Sciatic nerve (tissue), 2 donors: ENCODE measurements at regions not wholly inside any gene's neighbourhood (a gene's known extent, or its start where the extent isn't known, plus 50 kb on each side); places are given as distances from the start of the nearest gene placed in this dataset.

Experiments used
- ATAC-seq: fragments of 200-7000 bp; cut with Tn5 transposase; one replicate; pipeline ENCODE4 v1.9.1; 2020; ENCODE audit warnings: mild to moderate bottlenecking, moderate library complexity
- DNase-seq: peaks from one replicate; pipeline ENCODE4 v3.0.0-alpha.2; 2020; ENCODE audit warnings: low spot score
- intact Hi-C: fragments of 100-400 bp; cut with DNase I; formaldehyde crosslinking; loops from one replicate; pipeline ENCODE4 v1.14.2; 2022
- donor health status: DM: no; HTN: no; CAD: no.
- donor health status: DM: no; HTN: no; CAD: no.

DNA sequence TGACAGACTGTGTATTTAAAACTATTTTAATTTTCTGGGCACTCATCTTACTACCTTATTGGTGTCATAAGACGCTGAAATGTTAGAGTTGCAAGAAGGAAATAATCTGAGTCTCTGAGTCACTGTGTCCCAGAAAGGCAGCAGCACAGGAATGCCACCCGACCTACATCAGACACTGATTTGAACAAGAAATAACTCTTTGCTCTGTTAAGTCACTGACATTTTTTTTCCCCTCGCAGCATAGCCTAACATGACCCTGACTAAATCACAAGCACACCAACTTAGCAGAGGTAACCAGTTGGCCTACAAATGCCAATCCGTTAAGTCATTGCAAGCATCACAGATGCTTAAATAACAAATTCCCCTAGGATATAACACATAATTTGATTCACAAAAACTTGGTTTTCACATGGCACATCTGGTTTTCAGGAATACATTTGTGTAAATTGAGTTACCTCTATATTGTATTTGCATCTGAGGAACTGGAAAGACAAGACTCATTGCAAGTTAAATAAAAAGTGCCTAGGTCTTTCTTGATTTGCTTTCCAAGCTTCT is 349.1 kb downstream of the SEC16B start:
- DNase-seq (no peak), ATAC-seq (no peak)
- intact Hi-C loops: no loop called here

DNA sequence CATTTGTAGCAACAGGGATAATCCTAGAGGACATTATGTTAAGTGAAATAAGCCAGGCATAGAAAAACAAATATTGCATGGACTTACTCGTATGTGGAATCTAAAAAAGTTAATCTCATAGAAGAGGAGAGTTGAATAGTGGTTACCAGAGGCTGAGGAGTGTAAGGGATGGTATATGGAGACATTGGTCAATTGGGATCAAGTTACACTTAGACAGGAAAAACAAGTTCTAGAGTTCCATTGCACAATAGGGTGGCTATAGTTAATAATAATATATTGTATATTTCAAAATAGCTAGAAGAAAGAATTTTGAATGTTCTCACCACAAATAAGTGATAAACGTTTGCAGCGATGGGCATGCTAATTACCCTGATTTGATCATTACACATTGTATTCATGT is 354.6 kb downstream of the SEC16B start:
- ATAC-seq (no peak), DNase-seq (no peak)
- intact Hi-C loops: no loop called here

DNA sequence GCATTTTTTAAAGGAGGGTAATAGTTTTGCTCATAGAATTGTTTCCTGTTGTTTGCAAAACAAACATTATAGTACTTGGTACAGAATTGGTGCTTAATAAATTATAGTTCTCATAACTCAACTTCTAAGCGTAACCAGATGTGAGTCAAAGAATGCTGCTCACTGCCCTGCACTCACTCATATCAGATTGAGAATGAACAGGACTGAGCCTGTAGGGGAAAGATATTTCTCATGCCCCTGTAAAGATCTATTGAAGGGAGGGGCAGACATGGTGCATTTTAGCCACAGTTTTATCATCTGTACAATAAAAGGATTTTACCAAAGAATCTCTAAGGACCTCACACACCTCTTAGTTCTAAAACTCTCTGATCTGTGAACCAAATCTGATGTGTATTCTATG is 358.5 kb downstream of the SEC16B start:
- intact Hi-C loops: no loop called here
- no peak for ATAC-seq

DNA sequence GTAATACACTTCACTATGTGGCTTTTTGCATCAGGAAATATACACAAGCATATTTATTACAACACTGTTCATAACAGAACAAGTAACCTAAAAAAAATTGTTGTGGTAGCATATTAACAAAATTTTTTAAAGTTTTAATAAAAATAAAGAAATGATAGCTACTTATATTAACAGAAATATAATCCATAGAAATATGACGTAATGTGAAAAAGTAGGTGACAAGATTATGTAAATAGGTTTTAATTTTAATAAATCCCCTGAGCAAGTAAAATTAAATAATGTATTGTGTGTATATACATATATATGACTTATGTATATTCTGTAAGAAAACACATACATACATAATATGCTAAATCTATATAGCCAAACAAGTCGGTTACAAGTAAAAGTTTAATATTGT is 359.9 kb downstream of the SEC16B start:
- intact Hi-C loops: no loop called here
- ATAC-seq: no peak
- no peak for DNase-seq

More for the DNA sequence above, 358.5 kb downstream of the SEC16B start:
- no peak for DNase-seq

DNA sequence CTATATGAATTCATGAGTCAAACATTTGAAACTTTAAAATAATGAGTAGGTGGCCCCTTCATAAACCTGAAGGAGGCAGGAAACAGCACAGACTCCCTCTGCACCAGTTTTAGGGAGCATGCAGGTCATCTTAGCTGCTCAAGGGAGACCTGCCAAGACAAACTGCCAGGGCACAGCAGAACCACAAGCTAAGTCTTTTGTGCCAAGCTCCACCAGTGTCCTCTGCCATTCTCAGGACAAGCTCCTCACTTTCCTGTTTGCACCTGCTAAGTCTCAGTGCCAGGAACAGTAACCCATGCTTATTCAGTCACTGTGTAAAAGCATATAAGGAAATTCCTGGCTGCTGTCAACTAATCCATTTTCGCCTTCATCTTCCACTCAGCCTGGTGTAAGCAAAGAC is 368.9 kb downstream of the SEC16B start:
- intact Hi-C loops: no loop called here

DNA sequence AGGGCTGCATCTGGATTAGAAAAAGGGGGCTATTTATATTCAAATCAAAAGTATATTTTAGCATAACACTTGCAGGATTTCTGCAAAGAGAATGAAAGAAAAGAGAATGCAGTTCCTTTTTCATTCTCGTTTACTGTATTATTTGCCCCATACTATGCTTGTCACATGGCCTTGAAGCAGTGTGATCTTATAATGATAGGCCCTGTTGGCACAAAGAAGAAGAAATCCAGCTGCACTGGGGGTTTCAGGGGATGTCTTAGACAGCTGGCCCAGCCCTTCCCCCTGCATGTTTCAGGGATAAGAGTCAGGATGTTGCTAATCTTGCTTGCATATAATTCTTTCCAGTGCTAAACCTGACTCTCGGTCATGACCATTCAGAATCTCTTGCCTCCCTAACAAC is 369.5 kb downstream of the SEC16B start:
- DNase-seq (no peak), ATAC-seq (no peak)
- intact Hi-C loops: no loop called here

More for the DNA sequence above, 368.9 kb downstream of the SEC16B start:
- no peak for DNase-seq
- no peak for ATAC-seq

DNA sequence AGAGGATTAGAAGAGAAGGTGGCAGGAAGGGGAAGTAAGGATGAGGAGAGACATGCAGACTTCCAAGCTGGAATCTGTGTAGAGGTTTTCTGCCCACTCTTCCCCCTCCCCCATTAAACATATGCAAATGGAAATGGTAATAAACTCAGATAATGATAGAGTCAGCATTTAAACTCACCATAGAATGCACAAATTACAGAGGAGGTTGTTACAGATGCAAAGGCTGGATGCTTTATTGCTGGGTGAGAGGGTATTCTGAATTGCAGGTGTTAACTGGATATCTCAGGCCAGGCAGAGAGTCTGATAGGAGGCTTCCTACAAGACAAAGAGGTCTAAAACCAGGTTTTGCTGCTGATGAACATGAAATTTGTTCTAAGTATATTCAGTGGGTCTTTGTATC is 372.5 kb downstream of the SEC16B start:
- intact Hi-C loops: no loop called here
- ATAC-seq (no peak), DNase-seq (no peak)

DNA sequence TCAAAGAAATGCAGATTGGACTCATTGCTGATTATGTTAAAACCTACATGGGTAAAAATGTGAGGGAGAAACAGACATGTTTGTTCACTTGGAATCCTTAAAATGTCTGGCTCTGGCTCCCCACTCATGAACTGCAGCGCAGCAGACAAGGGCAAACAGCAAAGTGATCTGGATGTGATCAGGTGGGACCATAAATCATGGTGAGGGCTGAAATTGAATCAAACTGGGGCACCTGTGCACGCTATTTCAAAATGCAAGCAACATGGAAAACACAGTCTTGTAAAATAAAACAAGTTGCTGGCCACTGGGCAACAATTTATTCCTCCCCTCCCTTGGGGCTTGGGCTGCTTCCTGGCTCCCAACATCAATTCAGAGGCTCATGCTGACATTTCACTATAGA is 373.4 kb downstream of the SEC16B start:
- intact Hi-C loops: no loop called here
- ATAC-seq (no peak), DNase-seq (no peak)

DNA sequence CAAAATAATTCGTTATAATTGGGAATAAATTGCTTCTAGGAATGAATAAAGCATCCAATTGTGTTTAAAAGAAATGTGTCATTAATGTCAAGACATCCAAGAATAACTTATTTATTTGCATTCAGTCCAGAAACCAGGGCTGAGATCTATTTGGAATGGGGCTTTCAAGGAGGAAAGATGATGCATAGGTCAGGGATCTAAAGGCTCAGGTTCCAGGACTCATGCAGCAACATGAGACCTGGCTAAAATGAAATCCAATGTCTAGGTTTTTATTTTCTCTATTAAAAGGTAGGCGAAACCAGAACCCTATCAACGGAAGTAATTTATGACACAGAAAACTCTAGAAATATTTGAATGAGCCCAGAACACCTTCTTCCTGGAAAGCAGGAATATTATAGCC is 376.8 kb downstream of the SEC16B start:
- DNase-seq: no peak
- no peak for ATAC-seq
- intact Hi-C loops: no loop called here

DNA sequence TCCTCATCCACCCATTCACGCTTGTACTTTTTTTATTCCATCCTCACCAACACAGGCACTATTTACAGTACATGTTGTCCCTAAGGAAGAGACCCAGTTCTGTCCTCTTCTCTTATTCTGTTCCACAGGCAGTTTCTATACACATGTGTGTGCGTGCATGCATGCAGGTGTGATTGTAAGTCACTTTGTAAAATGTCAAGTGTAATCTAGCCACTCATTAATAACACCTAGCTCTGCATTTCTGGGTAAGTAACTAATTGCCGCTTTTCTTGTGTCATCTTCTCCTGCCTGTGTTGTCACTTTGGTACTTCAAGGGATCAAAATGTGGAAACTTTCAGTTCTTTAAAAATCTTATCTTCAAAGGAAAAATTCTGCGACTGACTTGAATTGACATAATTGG is 377.2 kb downstream of the SEC16B start:
- DNase-seq (no peak), ATAC-seq (no peak)
- intact Hi-C loops: no loop called here

DNA sequence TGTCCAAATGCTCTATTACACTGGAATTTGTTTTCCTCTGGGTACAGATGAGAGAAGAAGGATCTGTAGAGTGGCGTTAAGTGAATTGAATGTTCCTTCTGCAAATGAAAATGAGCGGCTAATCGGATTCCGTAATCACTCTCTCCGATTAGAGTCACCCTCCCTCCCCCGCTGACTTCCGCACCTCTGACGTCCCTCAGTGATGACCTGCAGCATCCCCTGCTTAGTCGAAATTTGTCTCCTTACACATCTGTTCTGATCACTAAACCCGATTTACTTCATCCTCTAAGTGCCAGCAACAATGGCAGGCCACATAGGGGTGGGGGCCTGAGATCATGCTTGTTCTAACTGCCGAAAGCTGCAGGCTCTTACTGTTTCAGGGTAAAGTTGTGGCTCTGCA is 378.7 kb downstream of the SEC16B start:
- DNase-seq (no peak), ATAC-seq (no peak)
- intact Hi-C loops: no loop called here

DNA sequence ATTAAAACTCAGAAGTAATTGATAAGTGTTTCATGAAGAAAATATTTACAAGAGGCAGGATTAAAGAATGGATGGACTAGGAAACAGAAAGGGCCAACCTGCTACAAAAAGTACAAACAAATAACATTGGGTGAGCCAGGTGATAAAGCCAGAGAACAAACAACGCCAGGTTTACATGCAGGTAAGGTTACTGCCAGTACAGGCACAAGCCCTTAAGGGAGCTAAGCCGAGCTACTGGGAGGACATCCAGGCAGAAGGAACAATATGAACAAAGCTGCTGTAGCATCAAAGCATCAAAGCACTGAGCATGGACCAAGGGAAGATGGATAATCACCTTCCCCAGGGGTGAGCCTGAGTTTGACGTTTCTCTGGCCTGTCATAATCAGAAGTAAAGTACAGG is 380.7 kb downstream of the SEC16B start:
- intact Hi-C loops: no loop called here
- no peak for DNase-seq

DNA sequence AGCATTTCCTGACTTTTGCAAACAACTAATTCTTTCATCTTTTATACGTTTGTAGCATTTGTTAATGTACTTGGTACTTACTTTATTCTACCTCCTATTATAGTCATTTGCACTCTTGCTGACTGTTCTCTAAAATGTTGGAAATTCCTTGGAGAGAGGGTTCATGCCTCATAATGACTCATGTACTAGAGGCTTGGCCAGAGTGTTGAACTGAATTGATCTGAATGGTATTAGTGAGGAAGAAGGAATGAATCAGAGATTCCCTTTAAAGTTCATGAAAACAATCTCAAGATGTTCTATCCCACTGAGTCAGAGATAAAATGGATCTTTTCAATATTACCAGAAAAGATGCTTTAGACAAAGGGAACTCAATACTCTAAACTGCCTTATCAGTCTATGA is 383.4 kb downstream of the SEC16B start:
- ATAC-seq: peak; percentile 83
- intact Hi-C loops: no loop called here
- DNase-seq: no peak

More for the DNA sequence above, 380.7 kb downstream of the SEC16B start:
- no peak for ATAC-seq

DNA sequence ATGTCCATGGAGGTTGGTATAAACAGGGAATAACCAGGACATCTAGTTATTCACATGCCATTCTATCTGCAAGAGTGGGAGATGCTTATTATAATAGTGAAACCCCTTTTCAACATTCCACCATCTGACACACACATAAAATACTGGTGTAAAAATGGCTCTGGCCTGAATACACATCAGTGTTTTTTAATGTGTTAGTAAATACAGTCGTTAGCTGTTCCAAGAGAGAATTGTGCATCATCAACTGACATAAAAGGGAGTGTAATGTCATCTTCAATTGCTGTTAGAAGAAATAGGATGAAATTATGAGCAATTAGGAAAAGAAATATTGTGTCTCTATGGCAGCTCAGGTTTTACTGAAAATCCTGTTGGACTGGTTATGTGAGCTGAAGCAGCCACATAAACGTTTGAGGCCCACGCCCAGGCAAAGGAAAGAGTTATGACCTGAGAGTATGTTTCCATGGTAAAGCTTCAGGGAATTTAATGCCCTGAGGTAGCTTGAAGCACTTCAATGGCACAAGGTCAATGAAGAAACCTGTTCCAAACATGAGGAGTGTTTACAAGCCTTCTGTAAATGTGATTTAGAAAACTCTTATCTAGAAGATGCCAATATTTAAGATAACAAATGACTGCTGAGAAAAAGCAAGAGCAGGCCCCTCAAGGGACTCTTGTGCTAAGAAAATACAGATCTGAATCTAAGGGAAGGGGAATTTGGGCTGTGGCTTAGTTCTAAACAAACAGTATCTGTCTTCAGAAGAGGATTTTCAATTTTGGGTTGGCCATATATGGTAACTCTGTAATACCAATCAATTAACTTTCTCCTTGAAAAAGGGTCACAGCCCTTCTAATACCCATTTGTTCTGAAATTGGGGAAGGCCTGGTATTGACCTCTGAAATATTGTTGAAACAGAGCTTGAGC is 384.3 kb downstream of the SEC16B start:
- ATAC-seq (no peak), DNase-seq (no peak)
- intact Hi-C loops: no loop called here

DNA sequence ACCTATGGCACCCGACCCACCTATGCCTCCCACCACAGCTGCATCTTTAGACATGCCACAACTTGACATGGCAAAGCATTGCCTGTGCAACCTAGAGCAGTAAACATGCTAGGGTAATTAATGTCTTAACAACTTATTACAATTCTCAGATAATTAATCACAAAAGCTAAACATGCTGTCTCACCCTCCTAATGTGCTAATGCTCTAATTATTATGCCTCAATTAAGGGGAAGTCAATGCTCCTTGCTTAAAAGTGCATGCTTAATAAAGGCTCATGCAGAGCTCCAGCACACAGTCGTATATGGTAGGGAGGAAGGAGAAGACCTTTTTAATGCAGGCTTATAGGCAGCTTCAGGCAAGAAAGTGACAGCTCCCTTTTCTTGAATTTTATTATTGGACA is 396.0 kb downstream of the SEC16B start:
- intact Hi-C loops: no loop called here
- no peak for ATAC-seq

DNA sequence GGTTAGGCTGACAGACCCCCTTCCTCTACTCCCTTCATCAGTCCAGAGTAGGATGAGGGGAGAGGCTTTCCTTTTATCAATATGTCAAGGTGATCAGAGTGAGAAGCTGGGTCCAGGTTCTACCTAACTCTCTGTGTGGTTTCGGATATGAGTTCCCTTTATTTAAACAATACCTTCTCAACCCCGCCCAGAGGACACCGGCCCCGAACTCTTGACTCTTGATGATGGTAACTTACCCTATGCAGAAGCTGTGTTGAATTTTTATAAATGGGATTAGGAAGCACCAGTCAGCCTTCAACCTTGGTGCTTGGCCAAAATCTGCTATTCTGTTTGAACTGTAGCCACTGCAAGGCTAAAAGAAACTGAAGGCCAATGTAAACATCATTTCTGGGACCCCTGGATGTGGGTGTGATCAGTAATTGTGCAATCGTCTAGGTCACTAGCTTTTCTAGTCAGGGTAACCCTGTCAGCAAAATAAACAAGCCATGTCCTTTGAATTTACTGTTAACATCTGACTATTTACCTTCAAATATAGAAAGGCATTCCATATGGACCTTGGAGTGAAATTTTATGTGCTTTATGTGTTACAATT is 398.3 kb downstream of the SEC16B start:
- intact Hi-C loops: no loop called here
- DNase-seq (no peak), ATAC-seq (no peak)

More for the DNA sequence above, 396.0 kb downstream of the SEC16B start:
- DNase-seq: no peak

DNA sequence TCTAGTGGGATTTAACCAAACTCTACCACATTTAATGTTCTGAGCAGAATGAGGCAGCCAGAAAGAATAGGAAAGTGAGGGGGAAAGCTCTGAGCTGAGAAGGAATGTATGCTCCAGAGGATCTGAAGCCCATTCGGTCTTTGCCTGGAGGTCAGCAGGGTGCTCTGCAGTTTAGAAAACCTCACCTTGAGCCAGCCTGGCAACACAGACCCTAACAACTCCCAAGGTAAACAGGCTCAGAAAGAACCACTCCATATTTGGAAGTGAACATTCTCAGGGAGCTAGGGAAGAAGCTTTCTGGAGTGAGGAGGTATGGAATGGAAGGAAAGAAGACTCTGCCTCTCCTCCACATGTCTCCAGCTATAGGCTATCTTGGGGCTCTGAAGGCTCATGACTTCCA is 398.8 kb downstream of the SEC16B start:
- ATAC-seq: no peak
- intact Hi-C loops: no loop called here
- DNase-seq: no peak

DNA sequence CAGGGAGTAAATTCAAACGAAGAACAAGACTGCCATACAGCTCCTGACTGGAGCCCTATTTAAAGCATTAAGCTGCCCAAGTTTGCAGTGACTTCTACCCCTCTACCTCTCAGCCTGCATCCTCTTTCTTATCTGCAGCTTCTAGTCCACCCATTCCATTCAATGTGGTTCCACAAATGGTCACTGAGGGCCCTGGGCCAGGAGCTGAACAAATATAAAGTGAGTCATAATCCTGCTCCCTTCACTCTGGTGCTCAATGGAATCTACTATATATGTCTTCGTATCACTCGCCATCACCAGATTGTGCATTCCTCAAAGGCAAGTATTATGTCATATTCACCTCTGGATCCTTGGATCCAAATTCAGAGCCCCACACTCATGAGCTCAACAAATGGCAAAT is 398.7 kb downstream of the BRINP2 start:
- DNase-seq: no peak
- intact Hi-C loops: no loop called here
- ATAC-seq: no peak

DNA sequence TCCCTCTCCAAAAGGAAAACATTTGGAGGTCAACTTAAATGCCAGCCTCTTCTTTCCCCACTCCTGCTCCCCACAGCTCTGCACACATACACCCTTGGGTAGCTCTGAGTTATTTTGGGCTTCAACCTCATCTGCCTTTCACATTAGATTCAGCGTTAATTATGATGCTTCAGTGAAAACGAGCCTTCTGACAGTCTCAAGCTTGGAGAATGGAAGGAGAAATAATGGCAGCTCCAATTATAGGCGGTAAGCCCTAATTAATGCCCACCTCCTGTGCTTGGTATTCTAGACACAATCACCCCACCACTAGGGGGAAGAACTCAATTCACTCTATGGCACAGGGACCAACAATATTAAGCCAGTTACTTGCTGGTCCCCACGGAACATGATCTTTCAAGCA is 397.9 kb downstream of the BRINP2 start:
- DNase-seq (no peak), ATAC-seq (no peak)
- intact Hi-C loops: no loop called here

DNA sequence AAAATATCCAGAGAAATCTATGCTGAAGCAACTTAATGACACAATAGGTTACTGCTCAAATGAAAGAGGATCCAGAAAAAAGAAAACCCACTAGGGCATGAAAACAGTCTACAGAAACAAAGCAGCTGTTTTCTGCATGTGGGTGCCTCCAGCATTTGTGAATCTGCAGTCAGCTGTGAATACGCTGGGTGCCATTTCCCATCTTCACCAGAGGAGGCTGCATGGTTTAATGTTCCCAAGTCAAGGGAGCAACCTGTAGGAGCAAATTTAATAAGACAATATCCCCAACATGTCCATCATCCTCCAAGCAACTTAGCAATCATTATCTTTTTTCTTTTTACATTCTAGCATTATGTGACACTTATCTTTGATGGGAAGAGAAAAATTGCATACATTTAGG is 396.6 kb downstream of the BRINP2 start:
- DNase-seq: no peak
- intact Hi-C loops: no loop called here
- no peak for ATAC-seq
